ENCODE measurements at regions not wholly inside any gene's neighbourhood (a gene's known extent, or its start where the extent isn't known, plus 50 kb on each side); places are given as distances from the start of the nearest gene placed in this dataset.

- no peaks in the 10 kb centered on the region for H3K27me3 ChIP-seq (ENCODE audit: control insufficient read depth in 4 of 4, insufficient read depth in 4 of 4, low read length in 3 of 4)
- H3K36me3 ChIP-seq (ENCODE audit: control insufficient read depth in 4 of 4, insufficient read depth in 3 of 4, low read depth in 1 of 4, low read length in 3 of 4) = no peaks in the 10 kb centered on the region
- TF ChIP-seq RXRA (IDR thresholded peaks at IDR 0.05) (no peak), HNF4A (conservative IDR thresholded peaks at IDR 0.05) (no peak), ZBTB33 (IDR thresholded peaks at IDR 0.05) (no peak), MAX (IDR thresholded peaks at IDR 0.05) (no peak), REST (IDR thresholded peaks at IDR 0.05) (no peak), SP1 (IDR thresholded peaks at IDR 0.05) (no peak), JUND (IDR thresholded peaks at IDR 0.05) (no peak), HNF4G (IDR thresholded peaks at IDR 0.05) (no peak), GABPA (IDR thresholded peaks at IDR 0.05 in 1 of 2, conservative IDR thresholded peaks at IDR 0.05 in 1 of 2) (no peak), YY1 (IDR thresholded peaks at IDR 0.05) (no peak), ATF3 (IDR thresholded peaks at IDR 0.05) (no peak), FOXA1 (IDR thresholded peaks at IDR 0.05) (no peak), RAD21 (IDR thresholded peaks at IDR 0.05) (no peak), CTCF (IDR thresholded peaks at IDR 0.05; ENCODE audit: low read depth, low read length, missing input control) (no peak), EGR1 (IDR thresholded peaks at IDR 0.05; ENCODE audit: low read depth in 2 of 2) (no peak), NR2F2 (IDR thresholded peaks at IDR 0.05) (no peak)
- H3K27ac ChIP-seq (ENCODE audit: low read depth in 1 of 2, low read length in 2 of 2) = no peak overlapping the region
- H3K9ac ChIP-seq (ENCODE audit: low read depth in 1 of 2, low read length in 2 of 2) = no peak overlapping the region
- 89% methylated on average over 12 of the region's 12 CpGs for WGBS
- DNase-seq (ENCODE audit: low spot score) = no peak
- H3K4me1 ChIP-seq (ENCODE audit: control insufficient read depth in 4 of 4, insufficient read depth in 4 of 4, low read length in 3 of 4) = no peaks in the 10 kb centered on the region
- H3K4me3 ChIP-seq (ENCODE audit: low read depth in 1 of 3, low read length in 3 of 3) = no peak overlapping the region
- H3K9me3 ChIP-seq (ENCODE audit: control insufficient read depth in 4 of 4, low read length in 3 of 4) = no peaks in the 10 kb centered on the region
Measured at GRCh38 chr10:43775384-43775783, 126.7 kb upstream of the ZNF32 start.

GRCh38 chr10:43774234-43774769 lies 125.6 kb upstream of the ZNF32 start:
- no peak overlapping the region for H3K4me3 ChIP-seq (ENCODE audit: low read depth in 1 of 3, low read length in 3 of 3)
- H3K27me3 ChIP-seq (ENCODE audit: control insufficient read depth in 4 of 4, insufficient read depth in 4 of 4, low read length in 3 of 4) = no peaks in the 10 kb centered on the region
- no peak for DNase-seq (ENCODE audit: low spot score)
- H3K27ac ChIP-seq (ENCODE audit: low read depth in 1 of 2, low read length in 2 of 2) = no peak overlapping the region
- H3K4me1 ChIP-seq (ENCODE audit: control insufficient read depth in 4 of 4, insufficient read depth in 4 of 4, low read length in 3 of 4) = no peaks in the 10 kb centered on the region
- TF ChIP-seq JUND (IDR thresholded peaks at IDR 0.05) (no peak), RXRA (IDR thresholded peaks at IDR 0.05) (no peak), HNF4G (IDR thresholded peaks at IDR 0.05) (no peak), CTCF (IDR thresholded peaks at IDR 0.05; ENCODE audit: low read depth, low read length, missing input control) (no peak), FOXA2 (IDR thresholded peaks at IDR 0.05) (no peak), MAX (IDR thresholded peaks at IDR 0.05) (no peak), NR2F2 (IDR thresholded peaks at IDR 0.05) (no peak), SP1 (IDR thresholded peaks at IDR 0.05) (no peak), ATF3 (IDR thresholded peaks at IDR 0.05) (no peak), EGR1 (IDR thresholded peaks at IDR 0.05; ENCODE audit: low read depth in 2 of 2) (no peak), HNF4A (conservative IDR thresholded peaks at IDR 0.05) (no peak), GABPA (IDR thresholded peaks at IDR 0.05 in 1 of 2, conservative IDR thresholded peaks at IDR 0.05 in 1 of 2) (no peak), FOXA1 (IDR thresholded peaks at IDR 0.05) (no peak), YY1 (IDR thresholded peaks at IDR 0.05) (no peak), TAF1 (conservative IDR thresholded peaks at IDR 0.05) (no peak)
- no peaks in the 10 kb centered on the region for H3K36me3 ChIP-seq (ENCODE audit: control insufficient read depth in 4 of 4, insufficient read depth in 3 of 4, low read depth in 1 of 4, low read length in 3 of 4)
- 76% methylated on average over 5 of the region's 5 CpGs for WGBS
- H3K9me3 ChIP-seq (ENCODE audit: control insufficient read depth in 4 of 4, low read length in 3 of 4) = no peaks in the 10 kb centered on the region
- H3K9ac ChIP-seq (ENCODE audit: low read depth in 1 of 2, low read length in 2 of 2) = no peak overlapping the region

Measured in liver (tissue), 8 donors.